ENCODE measurements at regions not wholly inside any gene's neighbourhood (a gene's known extent, or its start where the extent isn't known, plus 50 kb on each side); places are given as distances from the start of the nearest gene placed in this dataset.
A peak's percentile ranks its signal among the peaks of the same experiment; 100 is the strongest.

DNA sequence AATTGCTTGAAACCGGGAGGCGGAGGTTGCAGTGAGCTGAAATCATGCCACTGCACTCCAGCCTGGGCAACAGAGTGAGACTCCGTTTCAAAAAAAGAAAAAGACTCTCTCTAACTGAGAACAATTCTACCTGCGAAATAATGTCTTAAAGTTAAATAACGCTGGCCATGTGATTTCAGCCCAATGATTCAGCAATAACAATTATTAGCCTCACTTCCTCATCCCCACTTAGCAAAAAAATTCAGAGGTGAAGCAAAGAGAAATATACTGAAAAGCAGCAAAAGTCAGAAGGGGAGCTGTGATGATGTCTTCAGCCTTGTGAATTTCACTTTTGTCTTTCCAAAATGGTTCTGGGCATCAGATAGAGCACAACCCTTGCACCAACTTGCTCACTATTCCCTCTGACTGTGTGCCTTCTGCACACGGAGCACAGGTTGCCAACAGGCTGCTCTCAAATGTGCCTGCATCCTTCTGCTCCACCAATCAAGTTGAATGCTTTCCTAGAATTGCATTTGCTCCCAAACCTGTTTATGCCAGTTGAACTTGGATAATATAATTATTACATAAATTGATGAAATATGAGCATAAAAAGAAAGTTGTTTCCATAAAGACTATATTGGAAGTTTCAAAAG is 79.8 kb upstream of the IPO9 start:
- no peak for DNase-seq (ENCODE audit: low spot score)

DNA sequence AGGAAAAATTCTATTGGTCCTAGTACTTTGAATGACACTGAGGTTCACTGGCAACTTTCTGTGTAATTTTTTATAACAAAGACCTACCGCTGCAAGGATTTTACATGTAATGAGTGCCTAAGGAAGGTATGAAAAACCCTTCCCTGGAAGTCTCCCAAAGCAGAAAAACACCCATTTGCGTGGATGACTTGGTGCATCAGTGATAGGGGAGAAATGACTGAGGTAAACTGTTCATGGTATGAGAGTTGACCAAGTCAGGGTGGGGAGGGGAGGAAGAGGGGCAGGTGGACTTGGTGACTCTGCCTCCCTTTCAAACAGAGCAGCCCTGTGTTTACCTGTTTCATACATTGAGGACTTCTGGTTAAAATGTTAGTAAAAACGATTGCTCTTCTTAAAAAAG is 78.8 kb upstream of the IPO9 start:
- DNase-seq (ENCODE audit: low spot score), result no peak

DNA sequence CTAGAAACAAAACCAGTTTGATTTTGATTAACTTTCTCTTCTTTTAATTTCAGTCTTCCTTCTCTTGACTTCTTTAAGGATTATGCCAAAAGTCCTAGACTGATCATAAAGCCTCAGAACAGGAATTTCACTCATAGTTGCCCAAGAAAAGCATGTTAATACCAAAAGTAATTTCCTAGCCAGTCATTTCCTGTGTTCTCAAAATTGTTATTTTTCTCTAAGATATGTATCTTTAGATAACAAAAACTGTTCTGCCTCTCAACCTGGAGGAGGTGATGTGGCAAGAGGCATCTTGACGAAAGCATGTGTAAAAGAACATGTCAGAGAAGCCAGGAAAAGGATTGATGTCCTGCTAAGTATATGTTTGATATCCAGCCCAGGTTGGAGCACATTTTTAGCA is 78.0 kb upstream of the IPO9 start:
- DNase-seq (ENCODE audit: low spot score), result no peak

GRCh38 chr1:201751872-201752271 is 77.1 kb upstream of the IPO9 start:
- DNase-seq (ENCODE audit: low spot score), result no peak

DNA sequence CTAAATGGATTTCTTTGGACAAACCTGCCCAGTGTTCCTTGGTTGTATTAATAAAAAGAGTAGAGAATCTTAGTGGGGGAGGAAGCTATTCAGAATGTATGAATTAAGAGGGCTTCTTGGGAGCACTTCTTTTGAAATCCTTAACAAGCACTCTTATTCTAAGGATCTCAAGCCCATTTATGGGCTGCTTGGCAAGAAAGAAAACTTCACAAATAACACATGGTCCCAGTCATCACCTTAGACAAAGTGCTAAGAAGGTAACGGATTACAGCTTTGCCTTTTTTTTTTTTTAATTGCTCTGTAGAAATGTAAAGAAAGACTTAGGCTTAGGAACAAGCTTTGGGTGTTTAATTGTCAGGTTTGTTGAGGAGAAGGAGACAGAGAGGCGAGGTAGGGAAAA is 76.6 kb upstream of the IPO9 start:
- no peak for DNase-seq (ENCODE audit: low spot score)

DNA sequence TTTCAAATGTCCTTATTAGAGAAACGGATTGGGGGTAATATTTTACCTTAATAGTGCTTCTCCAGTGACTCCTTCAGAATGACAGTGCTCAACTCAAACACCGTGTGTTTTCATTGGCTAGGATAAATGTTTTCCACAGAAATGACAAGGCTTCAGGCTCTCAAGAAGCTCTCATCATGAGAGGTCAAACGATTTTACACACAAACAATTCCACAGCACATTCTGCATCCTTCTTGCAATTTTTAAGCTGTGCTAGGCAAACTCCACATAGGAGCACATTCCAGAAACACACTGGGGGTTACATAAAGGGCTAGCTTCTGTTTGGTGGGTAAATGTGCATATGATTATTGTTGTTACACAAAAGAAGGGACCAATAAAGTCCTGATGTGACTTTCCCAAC is 75.5 kb upstream of the IPO9 start:
- DNase-seq (ENCODE audit: low spot score), result no peak

- DNase-seq (ENCODE audit: low spot score), result no peak
Observed at GRCh38 chr1:201754353-201754752, 74.6 kb upstream of the IPO9 start.

DNA sequence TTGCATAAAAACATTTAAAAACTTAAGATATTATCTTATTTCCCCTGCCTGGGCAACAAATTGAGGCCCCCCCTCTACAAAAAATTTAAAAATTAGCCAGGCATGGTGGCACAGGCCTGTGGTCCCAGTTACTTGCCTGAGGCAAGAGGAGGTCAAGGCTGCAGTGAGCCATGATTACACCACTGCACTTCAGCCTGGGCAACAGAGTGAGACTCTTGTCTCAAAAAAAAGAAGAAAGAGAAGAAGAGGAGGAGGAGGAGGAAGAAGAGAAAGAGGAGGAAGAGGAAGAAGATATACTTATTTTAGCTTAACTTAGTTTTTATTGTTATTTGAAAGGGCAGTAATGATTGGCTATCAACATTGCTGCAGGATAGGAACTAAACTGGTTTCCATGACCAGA is 73.8 kb upstream of the IPO9 start:
- no peak for DNase-seq (ENCODE audit: low spot score)

DNA sequence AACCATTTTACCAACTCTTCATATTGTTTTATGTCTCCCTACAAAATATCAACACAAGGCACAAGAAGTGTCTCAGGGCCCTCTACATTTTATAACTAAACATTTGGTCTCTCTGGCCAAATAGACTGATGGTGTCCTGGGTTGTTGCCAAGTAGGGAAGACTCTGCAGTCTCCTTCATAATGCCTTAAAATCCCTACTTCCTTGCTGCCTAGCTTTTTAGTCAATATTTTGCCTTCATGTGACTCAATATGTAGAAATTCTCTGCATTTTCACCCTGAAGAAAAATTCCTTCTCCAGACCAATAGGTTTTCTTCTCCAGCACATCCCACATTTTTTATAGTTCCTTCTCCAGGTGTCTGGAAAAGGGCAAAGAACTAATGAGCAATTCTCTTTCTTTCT is 72.6 kb upstream of the IPO9 start:
- DNase-seq (ENCODE audit: low spot score), result no peak

- DNase-seq (ENCODE audit: low spot score), result no peak
Observed at GRCh38 chr1:201758499-201759050, 70.4 kb upstream of the IPO9 start.

- no peak for DNase-seq (ENCODE audit: low spot score)
Observed at GRCh38 chr1:201759194-201759815, 69.7 kb upstream of the IPO9 start.

DNA sequence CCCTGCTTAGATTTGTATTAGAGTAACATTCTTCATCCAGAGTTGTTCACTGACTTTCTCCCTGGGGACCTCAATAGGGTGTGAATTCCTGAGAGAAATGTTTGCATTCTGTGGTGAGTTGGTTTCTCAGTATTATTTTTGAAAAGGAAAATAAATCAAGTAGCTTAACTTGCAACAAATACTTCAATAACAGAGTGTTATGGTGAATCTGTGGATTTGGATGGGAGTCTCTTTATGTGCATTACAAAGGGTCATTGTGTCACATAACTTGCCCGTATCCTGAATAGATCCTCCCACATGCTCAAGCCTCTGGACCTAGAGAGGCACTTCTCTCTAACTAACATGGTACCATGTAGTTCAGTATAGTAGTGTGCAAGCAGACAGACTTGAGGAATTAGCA is 68.4 kb upstream of the IPO9 start:
- peak; percentile 52 for DNase-seq (ENCODE audit: low spot score)

DNA sequence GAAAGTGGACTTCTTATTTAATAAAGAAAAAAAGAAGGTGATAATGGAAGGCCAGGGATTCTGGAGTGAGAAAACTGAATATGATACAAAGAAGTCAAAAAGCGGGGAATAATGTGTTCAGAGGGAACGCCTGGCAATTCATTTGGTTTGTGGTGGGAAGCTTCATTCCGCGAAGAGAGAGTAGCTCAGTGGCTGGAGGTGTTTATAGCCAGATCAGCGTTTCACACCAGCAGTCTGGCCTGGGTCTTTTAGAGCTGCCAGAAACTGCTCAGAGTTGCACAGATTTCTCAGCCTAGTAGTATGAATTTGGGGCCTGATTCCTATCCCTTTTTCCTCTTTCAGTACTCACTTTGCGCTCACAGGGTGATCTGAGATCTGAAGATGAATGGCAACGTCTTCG is 67.8 kb upstream of the IPO9 start:
- DNase-seq (ENCODE audit: low spot score), result no peak

DNA sequence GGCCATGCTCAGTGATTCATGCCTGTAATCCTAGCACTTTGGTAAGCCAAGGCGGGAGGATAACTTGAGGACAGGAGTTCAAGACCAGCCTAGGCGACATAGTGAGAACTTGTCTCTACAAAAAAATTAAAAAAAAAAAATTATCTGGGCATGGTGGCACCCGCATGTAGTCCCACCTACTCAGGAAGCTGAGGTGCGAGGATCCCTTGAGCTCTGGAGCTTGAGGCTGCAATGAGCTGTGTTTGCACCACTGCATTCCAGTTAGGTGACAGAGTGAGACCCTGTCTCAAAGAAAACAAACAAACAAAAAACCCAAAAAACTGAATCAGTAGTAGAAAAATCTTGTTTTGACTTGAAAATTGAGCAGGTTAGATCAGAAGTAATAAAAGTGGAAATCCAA is 67.1 kb upstream of the IPO9 start:
- no peak for DNase-seq (ENCODE audit: low spot score)

- DNase-seq (ENCODE audit: low spot score), result no peak
Observed at GRCh38 chr1:201762381-201762780, 66.6 kb upstream of the IPO9 start.

DNA sequence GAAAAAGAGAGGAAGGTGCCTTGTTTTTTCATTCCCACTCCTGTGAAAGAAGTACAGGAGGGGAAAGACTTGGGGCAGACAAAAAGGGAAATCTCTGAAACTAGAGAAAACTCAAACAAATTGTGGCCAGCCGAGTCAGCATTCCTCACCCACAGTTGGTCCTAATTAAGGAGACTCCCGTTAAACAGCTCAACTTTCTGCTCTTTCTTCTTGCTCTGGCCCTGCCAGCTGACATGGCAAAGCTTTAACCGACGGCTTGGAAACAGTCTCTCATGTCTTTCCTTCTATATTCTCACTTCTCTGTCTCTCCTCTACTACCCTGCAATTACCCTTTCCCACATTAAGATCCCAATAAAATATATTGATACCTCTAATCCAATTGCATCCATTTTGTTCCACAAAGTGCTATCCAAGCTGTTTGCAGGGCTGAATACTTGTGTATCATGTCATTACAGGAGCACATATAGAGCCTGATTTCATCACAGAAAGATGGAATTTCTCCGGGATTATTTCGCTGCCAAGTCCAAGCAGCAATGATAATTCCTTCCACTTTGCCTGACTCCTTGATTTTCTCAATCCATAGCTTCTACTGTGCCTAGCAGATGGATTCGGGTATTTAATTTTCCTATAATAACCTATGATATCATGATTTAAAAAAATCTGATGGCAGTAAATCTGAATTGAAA is 65.4 kb upstream of the IPO9 start:
- DNase-seq (ENCODE audit: low spot score), result peak; percentile 55

GRCh38 chr1:201764166-201764565 is 64.8 kb upstream of the IPO9 start:
- DNase-seq (ENCODE audit: low spot score), result no peak

DNA sequence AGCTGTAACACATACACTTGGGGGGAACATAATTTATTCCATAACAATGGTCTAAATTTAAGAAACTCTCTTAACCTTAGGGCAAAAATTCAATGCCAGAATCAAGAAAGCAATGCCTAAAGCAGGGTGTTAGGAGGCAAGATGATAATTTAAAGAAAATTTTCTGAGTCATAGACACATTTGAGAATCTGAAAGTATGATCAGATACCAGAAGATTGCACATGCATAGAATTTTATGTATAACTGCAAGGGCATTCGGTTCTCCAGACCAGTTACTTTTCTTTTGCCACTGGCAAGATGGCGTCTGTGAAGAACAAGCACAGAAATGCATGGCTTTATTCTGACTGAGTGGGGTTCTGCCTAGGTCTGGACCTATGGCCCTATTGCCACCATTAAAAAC is 64.4 kb upstream of the IPO9 start:
- no peak for DNase-seq (ENCODE audit: low spot score)

DNA sequence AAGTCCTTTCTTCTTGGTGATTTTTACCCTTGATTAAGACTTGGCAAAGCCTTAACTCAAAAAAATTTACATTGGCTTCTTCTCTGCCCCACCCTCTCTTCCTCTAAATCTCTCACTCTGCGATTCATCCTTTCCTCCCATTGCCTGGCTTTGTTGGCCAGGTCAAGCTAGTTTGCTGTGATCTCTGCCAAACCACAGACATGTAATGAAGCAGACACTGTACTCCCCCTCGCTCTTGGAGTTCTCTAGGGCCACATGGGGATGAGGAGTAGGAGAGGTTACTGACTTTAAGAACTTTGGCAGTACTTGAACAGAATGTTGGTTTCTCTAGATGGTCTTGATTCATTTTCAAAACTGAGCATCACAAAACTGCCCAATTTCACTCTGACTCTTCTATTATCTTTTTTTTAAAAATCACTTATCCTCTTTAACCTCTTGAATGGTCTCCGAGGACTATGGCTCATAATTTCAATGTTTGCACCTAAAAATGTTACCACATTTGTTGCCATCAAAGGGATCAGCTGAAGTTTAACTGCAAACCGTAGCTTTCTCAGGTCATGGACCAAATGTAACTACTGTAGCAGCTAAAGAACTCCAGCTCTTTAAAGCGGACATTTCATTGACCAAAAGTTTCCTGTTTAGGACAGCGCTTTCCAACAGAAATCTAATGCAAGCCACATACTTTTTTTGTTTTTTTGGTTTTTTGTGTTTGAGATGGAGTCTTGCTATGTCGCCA is 62.7 kb upstream of the IPO9 start:
- no peak for DNase-seq (ENCODE audit: low spot score)

- no peak for DNase-seq (ENCODE audit: low spot score)
Observed at GRCh38 chr1:201767339-201767738, 61.6 kb upstream of the IPO9 start.

GRCh38 chr1:201769072-201769471 is 59.9 kb upstream of the IPO9 start:
- DNase-seq (ENCODE audit: low spot score), result no peak

- DNase-seq (ENCODE audit: low spot score), result peak; percentile 99
Observed at GRCh38 chr1:201769966-201770365, 59.0 kb upstream of the IPO9 start.

DNA sequence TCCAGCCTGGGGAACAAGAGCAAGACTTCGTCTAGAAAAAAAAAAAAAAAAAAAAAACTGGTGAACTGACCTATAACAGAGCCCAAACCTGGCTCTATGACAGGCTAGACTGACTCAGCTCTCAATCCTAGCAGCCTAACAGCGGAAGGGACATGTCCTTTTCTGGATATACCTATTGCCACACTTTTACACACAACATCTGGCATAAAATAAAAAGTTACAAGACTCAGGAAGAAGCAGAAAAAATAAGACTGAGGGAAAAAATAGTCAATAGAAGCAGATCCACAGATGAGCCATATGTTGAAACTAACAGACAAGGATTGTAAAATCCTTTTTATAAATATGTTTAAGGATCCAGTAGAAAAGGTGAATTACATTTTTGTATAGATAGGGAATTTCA is 57.5 kb upstream of the IPO9 start:
- no peak for DNase-seq (ENCODE audit: low spot score)

Data from globus pallidus (tissue), 1 donor.